SH-SY5Y (cell line): ENCODE measurements at regions not wholly inside any gene's neighbourhood (a gene's known extent, or its start where the extent isn't known, plus 50 kb on each side); places are given as distances from the start of the nearest gene placed in this dataset.

Experiments
- GATA2 ChIP-seq: IDR thresholded peaks from 2 replicates; pipeline ENCODE4 v1.6.1; 2011; ENCODE audit warnings: mild to moderate bottlenecking, low read depth, low read length
- GATA3 ChIP-seq: IDR thresholded peaks from 2 replicates; pipeline ENCODE4 v1.6.1; 2011; ENCODE audit warnings: low read depth, mild to moderate bottlenecking, low read length, moderate library complexity

- TF ChIP-seq GATA2, result no peak
- no peak for TF ChIP-seq GATA3
These were observed 87.9 kb upstream of the IKZF1 start for GRCh38 chr7:50216626-50217025.
